SH-SY5Y (cell line): ENCODE measurements at regions not wholly inside any gene's neighbourhood (a gene's known extent, or its start where the extent isn't known, plus 50 kb on each side); places are given as distances from the start of the nearest gene placed in this dataset.

ENCODE experiments used
- GATA2 ChIP-seq: IDR thresholded peaks from 2 replicates; pipeline ENCODE4 v1.6.1; 2011; ENCODE audit warnings: mild to moderate bottlenecking, low read depth, low read length
- GATA3 ChIP-seq: IDR thresholded peaks from 2 replicates; pipeline ENCODE4 v1.6.1; 2011; ENCODE audit warnings: low read depth, mild to moderate bottlenecking, low read length, moderate library complexity

- TF ChIP-seq GATA3, result no peak
- TF ChIP-seq GATA2, result no peak
Measured at GRCh38 chr15:47987461-47987860, 133.3 kb upstream of the SLC24A5 start.
